Dendritic cell treated with granulocyte-macrophage colony-stimulating factor and Interleukin-4, amounts not matched to agents 40 ng/mL and 50 ng/mL, for 4 days (primary cell): ENCODE measurements at regions not wholly inside any gene's neighbourhood (a gene's known extent, or its start where the extent isn't known, plus 50 kb on each side); places are given as distances from the start of the nearest gene placed in this dataset.
"Not testable (repeated sequence)": the region's sequence is repeated elsewhere in the genome, so short reads cannot be mapped to it uniquely, and the experiment has no call there.

Source experiments
- H3K27ac Mint-ChIP-seq: one replicate; pipeline ENCODE4 v1.8.0; 2022; ENCODE audit warnings: mild to moderate bottlenecking, mixed read lengths
- H3K27me3 Mint-ChIP-seq: one replicate; pipeline ENCODE4 v1.8.0; 2022; ENCODE audit warnings: mild to moderate bottlenecking, mixed read lengths
- H3K36me3 Mint-ChIP-seq: one replicate; pipeline ENCODE4 v1.8.0; 2022; ENCODE audit warnings: low read depth, mixed read lengths
- H3K4me1 Mint-ChIP-seq: one replicate; pipeline ENCODE4 v1.8.0; 2022; ENCODE audit warnings: low read depth, mixed read lengths
- H3K4me3 Mint-ChIP-seq: one replicate; pipeline ENCODE4 v1.8.0; 2022; ENCODE audit warnings: mild to moderate bottlenecking, moderate library complexity, mixed read lengths
- H3K9me3 Mint-ChIP-seq: one replicate; pipeline ENCODE4 v1.8.0; 2022; ENCODE audit warnings: mixed read lengths
- intact Hi-C: fragments of 100-400 bp; cut with micrococcal nuclease; formaldehyde crosslinking; loops from one replicate; pipeline ENCODE4 v1.15.0; 2022

DNA sequence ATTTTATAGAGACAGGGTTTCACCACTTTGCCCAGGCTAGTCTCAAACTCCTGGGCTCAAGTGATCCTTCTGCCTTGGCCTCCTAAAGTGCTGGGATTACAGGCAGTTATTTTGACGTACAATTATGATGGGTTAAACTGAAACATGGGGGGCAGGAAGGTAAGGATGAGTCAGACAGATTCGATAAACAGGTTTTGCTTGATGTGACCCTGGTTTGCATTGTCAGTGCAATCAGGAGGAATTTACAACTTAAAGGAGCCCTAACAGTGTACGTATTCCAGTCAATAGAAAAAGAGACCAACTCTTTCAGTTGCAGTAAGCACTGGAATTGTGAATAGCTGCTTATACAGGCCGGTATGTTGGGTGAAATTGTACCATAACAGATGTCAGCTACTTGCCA is 246.3 kb upstream of the NOTCH2NLA start:
- H3K9me3 Mint-ChIP-seq, H3K27me3 Mint-ChIP-seq, H3K4me3 Mint-ChIP-seq, H3K36me3 Mint-ChIP-seq, H3K27ac Mint-ChIP-seq, intact Hi-C loops: not testable (repeated sequence)
- peaks cover 10% of the 10 kb centered on the region for H3K4me1 Mint-ChIP-seq

DNA sequence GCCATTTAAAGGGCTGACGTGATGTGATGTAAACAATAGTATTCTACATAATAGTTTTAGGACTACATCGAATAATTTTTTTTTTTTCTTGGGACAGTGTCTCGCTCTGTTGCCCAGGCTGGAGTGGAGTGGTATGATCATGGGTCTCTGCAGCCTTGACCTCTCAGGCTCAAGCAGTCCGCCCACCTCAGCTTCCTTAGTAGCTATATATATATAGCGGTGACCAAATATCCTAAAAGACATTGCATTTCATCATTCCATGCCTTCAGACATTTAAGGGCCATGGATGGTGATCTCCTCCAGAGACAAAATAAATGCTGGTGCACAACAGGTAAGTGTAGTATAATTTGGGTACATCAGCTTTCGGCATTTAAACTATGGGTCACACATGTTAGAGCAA is 245.4 kb upstream of the NOTCH2NLA start:
- intact Hi-C loops, H3K27ac Mint-ChIP-seq, H3K36me3 Mint-ChIP-seq, H3K9me3 Mint-ChIP-seq, H3K4me3 Mint-ChIP-seq, H3K27me3 Mint-ChIP-seq: not testable (repeated sequence)
- peaks cover 10% of the 10 kb centered on the region for H3K4me1 Mint-ChIP-seq

- H3K9me3 Mint-ChIP-seq, intact Hi-C loops, H3K36me3 Mint-ChIP-seq, H3K4me1 Mint-ChIP-seq, H3K27me3 Mint-ChIP-seq: not testable (repeated sequence)
- Mint-ChIP-seq H3K4me3 (peak overlapping the region; percentile 72), H3K27ac (peak overlapping the region; percentile 35)
Measured at GRCh38 chr1:146472192-146472861, 243.5 kb upstream of the NOTCH2NLA start.

- H3K4me1 Mint-ChIP-seq, intact Hi-C loops, H3K4me3 Mint-ChIP-seq, H3K27me3 Mint-ChIP-seq, H3K9me3 Mint-ChIP-seq, H3K36me3 Mint-ChIP-seq, H3K27ac Mint-ChIP-seq: not testable (repeated sequence)
Measured at GRCh38 chr1:146459939-146460338, 231.1 kb upstream of the NOTCH2NLA start.

- intact Hi-C loops, H3K27me3 Mint-ChIP-seq, H3K27ac Mint-ChIP-seq, H3K36me3 Mint-ChIP-seq, H3K4me1 Mint-ChIP-seq, H3K9me3 Mint-ChIP-seq, H3K4me3 Mint-ChIP-seq: not testable (repeated sequence)
Measured at GRCh38 chr1:146459308-146459707, 230.5 kb upstream of the NOTCH2NLA start.

DNA sequence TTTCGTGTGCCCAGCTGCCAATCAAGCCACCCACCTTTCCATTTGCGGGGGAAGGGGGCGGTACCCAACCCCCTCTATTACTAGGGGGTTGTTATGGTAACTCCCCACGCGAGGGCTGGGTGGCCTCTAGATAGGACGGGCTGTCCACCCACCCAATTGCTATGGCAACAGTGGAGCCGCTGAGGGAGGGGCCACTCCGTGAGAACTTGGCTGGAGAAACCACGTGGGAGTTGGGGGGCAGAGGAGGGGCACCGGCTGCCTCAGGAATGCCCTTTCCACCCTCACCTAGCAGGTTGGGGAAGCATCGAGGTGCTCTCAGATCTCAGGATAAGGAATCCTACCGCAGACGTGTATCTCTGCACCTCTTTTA is 220.0 kb upstream of the NOTCH2NLA start:
- H3K9me3 Mint-ChIP-seq, intact Hi-C loops, H3K36me3 Mint-ChIP-seq, H3K27ac Mint-ChIP-seq, H3K4me1 Mint-ChIP-seq, H3K27me3 Mint-ChIP-seq, H3K4me3 Mint-ChIP-seq: not testable (repeated sequence)

DNA sequence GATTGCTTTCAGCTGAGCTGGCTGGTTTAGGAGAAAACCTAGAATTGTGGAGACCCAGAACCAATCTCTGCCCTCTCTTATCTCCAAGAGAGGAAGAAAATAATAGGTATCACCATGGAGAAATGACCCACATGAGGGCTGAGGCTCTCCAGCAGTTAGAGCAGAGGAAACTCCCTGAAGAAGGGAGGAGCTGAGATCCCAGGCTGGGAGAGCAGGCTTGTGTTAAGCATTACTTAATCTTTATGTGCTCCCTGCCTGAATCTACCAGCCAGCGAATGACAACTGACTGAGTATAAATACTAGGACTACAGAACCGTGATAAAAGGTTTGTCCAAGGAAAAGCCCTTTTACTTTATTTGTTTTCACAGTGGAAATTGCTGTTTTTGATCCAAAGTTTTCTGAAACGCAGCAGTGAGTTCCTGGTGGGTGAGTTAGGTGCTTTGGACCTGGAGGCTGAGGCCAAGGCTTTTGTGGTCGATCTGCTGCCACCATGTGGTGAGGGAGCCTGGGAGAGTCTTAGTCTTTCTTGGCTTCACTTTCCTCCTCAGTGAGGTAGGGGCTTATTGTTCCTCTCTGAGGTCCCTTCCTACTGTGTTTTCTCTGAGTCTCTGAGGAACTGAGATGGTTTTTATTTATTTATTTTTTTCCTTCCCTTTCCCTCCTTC is 219.5 kb upstream of the NOTCH2NLA start:
- H3K9me3 Mint-ChIP-seq, H3K27me3 Mint-ChIP-seq, H3K27ac Mint-ChIP-seq, H3K4me1 Mint-ChIP-seq, intact Hi-C loops, H3K36me3 Mint-ChIP-seq, H3K4me3 Mint-ChIP-seq: not testable (repeated sequence)

- H3K9me3 Mint-ChIP-seq, H3K36me3 Mint-ChIP-seq, H3K4me1 Mint-ChIP-seq, H3K27ac Mint-ChIP-seq, H3K27me3 Mint-ChIP-seq, intact Hi-C loops: not testable (repeated sequence)
- peak overlapping the region; percentile 71 for H3K4me3 Mint-ChIP-seq
Measured at GRCh38 chr1:146443871-146444222, 215.0 kb upstream of the NOTCH2NLA start.

- intact Hi-C loops, H3K36me3 Mint-ChIP-seq, H3K27me3 Mint-ChIP-seq, H3K4me3 Mint-ChIP-seq, H3K9me3 Mint-ChIP-seq, H3K27ac Mint-ChIP-seq, H3K4me1 Mint-ChIP-seq: not testable (repeated sequence)
Measured at GRCh38 chr1:146443088-146443870, 214.5 kb upstream of the NOTCH2NLA start.

DNA sequence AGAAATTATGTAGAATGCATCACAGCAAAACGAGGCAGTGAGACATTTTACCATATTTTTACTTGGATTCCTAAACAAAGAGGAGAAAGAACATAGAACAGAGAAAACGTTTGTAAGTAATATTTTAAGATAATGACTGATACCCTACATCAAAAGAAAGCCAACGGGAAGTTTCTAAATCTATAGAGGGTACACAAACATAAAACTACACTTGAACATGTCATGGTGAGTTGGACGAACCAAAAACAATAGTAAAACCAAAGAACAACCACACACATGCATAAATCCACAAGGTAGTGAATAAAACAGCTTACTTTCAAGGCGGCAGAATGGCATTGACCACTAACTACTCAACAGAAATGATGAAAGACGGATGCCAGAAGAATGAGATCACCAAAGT is 209.7 kb upstream of the NOTCH2NLA start:
- H3K27ac Mint-ChIP-seq, H3K4me1 Mint-ChIP-seq, H3K9me3 Mint-ChIP-seq, intact Hi-C loops, H3K4me3 Mint-ChIP-seq, H3K36me3 Mint-ChIP-seq, H3K27me3 Mint-ChIP-seq: not testable (repeated sequence)

DNA sequence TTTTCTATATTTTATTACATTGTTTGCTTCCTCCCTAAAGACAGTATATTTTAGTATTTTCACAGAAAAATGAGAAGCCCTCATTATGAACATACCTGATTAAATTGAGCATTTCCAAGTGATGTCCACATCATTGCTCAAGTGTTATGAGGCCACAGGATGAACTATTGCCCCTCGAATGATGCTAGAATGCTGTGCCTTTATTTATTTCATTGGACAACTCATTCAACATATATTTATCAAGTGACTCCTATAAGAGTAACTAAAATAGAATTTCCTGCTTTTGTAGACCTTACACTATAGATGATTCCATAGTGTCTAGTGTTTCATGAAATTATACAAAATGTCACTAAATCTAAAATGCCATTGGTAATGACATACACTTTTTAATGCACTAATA is 187.8 kb upstream of the NOTCH2NLA start:
- not testable (repeated sequence) for H3K36me3 Mint-ChIP-seq

DNA sequence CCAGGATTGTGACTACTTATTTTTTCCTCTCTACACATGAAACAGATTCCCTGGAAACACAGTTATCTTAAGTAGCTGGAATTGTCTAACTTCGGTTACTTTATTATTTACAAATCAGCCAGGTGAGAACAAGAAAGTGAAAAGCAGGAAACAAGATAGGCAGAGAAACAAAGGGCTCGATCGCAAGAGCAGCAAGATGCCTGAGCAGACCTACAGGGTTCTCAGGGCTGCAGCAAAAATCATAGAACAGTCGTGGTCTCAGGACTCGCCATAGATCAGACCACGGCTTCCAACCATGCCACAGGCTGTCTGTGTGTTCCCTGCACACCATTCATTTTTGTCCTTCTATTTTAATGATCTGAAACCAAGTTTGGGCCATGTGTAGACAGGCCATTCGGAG is 186.2 kb upstream of the NOTCH2NLA start:
- intact Hi-C loops, H3K4me3 Mint-ChIP-seq, H3K27me3 Mint-ChIP-seq, H3K36me3 Mint-ChIP-seq, H3K27ac Mint-ChIP-seq, H3K9me3 Mint-ChIP-seq: not testable (repeated sequence)
- H3K4me1 Mint-ChIP-seq = peaks cover 14% of the 10 kb centered on the region

More for the DNA sequence above, 187.8 kb upstream of the NOTCH2NLA start:
- H3K9me3 Mint-ChIP-seq, H3K4me3 Mint-ChIP-seq, H3K27ac Mint-ChIP-seq, intact Hi-C loops, H3K27me3 Mint-ChIP-seq: not testable (repeated sequence)
- peaks cover 14% of the 10 kb centered on the region for H3K4me1 Mint-ChIP-seq

GRCh38 chr1:146413911-146414310 is 185.1 kb upstream of the NOTCH2NLA start:
- H3K4me3 Mint-ChIP-seq, H3K9me3 Mint-ChIP-seq, H3K27ac Mint-ChIP-seq, H3K27me3 Mint-ChIP-seq, H3K36me3 Mint-ChIP-seq, intact Hi-C loops: not testable (repeated sequence)
- peaks cover 14% of the 10 kb centered on the region for H3K4me1 Mint-ChIP-seq

- H3K27me3 Mint-ChIP-seq, H3K9me3 Mint-ChIP-seq, H3K36me3 Mint-ChIP-seq, intact Hi-C loops, H3K4me3 Mint-ChIP-seq, H3K27ac Mint-ChIP-seq: not testable (repeated sequence)
- H3K4me1 Mint-ChIP-seq = peaks cover 14% of the 10 kb centered on the region
Measured at GRCh38 chr1:146411923-146412322, 183.1 kb upstream of the NOTCH2NLA start.
